Keratinocyte (primary cell): ENCODE measurements at regions not wholly inside any gene's neighbourhood (a gene's known extent, or its start where the extent isn't known, plus 50 kb on each side); places are given as distances from the start of the nearest gene placed in this dataset.

ENCODE experiments used
- DNase-seq: peaks from one replicate; pipeline ENCODE4 v3.0.0-alpha.2; 2011; ENCODE audit warnings: low read depth, missing footprints, low spot score
- FAIRE-seq: peaks from 2 replicates; lab custom pipeline; 2011; peaks lifted over from hg19 to GRCh38; lab: Jason Lieb, UNC
- H2AFZ ChIP-seq: 2 replicates; pipeline ENCODE4 v1.6.0; 2012; ENCODE audit warnings: low read length, control low read depth, inconsistent platforms; ENCODE audit not compliant: control insufficient read depth
- H3K27ac ChIP-seq: 2 replicates; pipeline ENCODE4 v1.5.1; 2011; ENCODE audit warnings: low read length; ENCODE audit not compliant: control insufficient read depth, insufficient read depth
- H3K27me3 ChIP-seq: 3 replicates; pipeline ENCODE4 v1.6.0; 2011; ENCODE audit warnings: low read length; ENCODE audit not compliant: control insufficient read depth, insufficient read depth; ENCODE audit errors: extremely low read depth
- H3K36me3 ChIP-seq, 2 experiments: 2 replicates in 1 of 2; 3 replicates in 1 of 2; pipeline ENCODE4 v1.5.1; 2011; ENCODE audit warnings: low read length in 2 of 2, mild to moderate bottlenecking in 1 of 2; ENCODE audit not compliant: control insufficient read depth in 2 of 2, insufficient read depth in 2 of 2; ENCODE audit errors: extremely low read depth in 1 of 2
- H3K4me1 ChIP-seq: 3 replicates; pipeline ENCODE4 v1.5.1; 2011; ENCODE audit warnings: low read length; ENCODE audit not compliant: control insufficient read depth, insufficient read depth; ENCODE audit errors: extremely low read depth
- H3K4me2 ChIP-seq: 3 replicates; pipeline ENCODE4 v1.6.0; 2011; ENCODE audit warnings: low read depth, low read length; ENCODE audit not compliant: control insufficient read depth, insufficient read depth; ENCODE audit errors: extremely low read depth
- H3K4me3 ChIP-seq, 3 experiments: fragments of 200-600 bp in 1 of 3; sonication (generic) in 1 of 3; 2 replicates in 2 of 3; 3 replicates in 1 of 3; pipeline ENCODE4 v1.5.1; 2011 to 2016; ENCODE audit warnings: low read length in 3 of 3, mild to moderate bottlenecking in 3 of 3, control low read depth in 2 of 3, inconsistent platforms in 1 of 3, low read depth in 1 of 3, mixed read lengths in 1 of 3, mixed run types in 1 of 3, moderate library complexity in 1 of 3; ENCODE audit not compliant: control insufficient read depth in 2 of 3, insufficient read depth in 2 of 3; ENCODE audit errors: extremely low read depth in 1 of 3
- H3K79me2 ChIP-seq: 2 replicates; pipeline ENCODE4 v1.6.0; 2012; ENCODE audit warnings: low read length; ENCODE audit not compliant: control insufficient read depth, insufficient read depth
- H3K9ac ChIP-seq: 3 replicates; pipeline ENCODE4 v1.6.0; 2011; ENCODE audit warnings: low read length; ENCODE audit not compliant: control insufficient read depth, insufficient read depth; ENCODE audit errors: extremely low read depth
- H3K9me1 ChIP-seq: 3 replicates; pipeline ENCODE4 v1.6.0; 2011; ENCODE audit warnings: low read length; ENCODE audit not compliant: control insufficient read depth, insufficient read depth; ENCODE audit errors: extremely low read depth
- H3K9me3 ChIP-seq: 2 replicates; pipeline ENCODE4 v1.5.1; 2012; ENCODE audit warnings: low read depth, low read length; ENCODE audit not compliant: control insufficient read depth
- H4K20me1 ChIP-seq: 3 replicates; pipeline ENCODE4 v1.6.0; 2011; ENCODE audit warnings: low read length; ENCODE audit not compliant: control insufficient read depth, insufficient read depth; ENCODE audit errors: extremely low read depth
- CTCF ChIP-seq, 3 experiments: IDR thresholded peaks in 1 of 3; conservative IDR thresholded peaks in 1 of 3; optimal IDR thresholded peaks in 1 of 3; 2 replicates in 2 of 3; 3 replicates in 1 of 3; pipeline versions ENCODE3 to v1.5.1; 2011; ENCODE audit warnings: low read length in 3 of 3, mild to moderate bottlenecking in 3 of 3, moderate library complexity in 2 of 3, control low read depth in 1 of 3, inconsistent platforms in 1 of 3; ENCODE audit not compliant: insufficient read depth in 2 of 3; ENCODE audit errors: extremely low read depth in 1 of 3
- EZH2 ChIP-seq: IDR thresholded peaks from one replicate; pipeline ENCODE4 v1.6.1; 2012; ENCODE audit warnings: inconsistent platforms, mild to moderate bottlenecking, low read length, moderate library complexity
- dilution Hi-C: fragments of 300-500 bp; cut with MboI; formaldehyde crosslinking; loops from one replicate; pipeline ENCODE4 v1.7.0; 2020; ENCODE audit warnings: low sequenced_read_pairs; ENCODE audit not compliant: extremely low pct_ligation_motif_present

DNA sequence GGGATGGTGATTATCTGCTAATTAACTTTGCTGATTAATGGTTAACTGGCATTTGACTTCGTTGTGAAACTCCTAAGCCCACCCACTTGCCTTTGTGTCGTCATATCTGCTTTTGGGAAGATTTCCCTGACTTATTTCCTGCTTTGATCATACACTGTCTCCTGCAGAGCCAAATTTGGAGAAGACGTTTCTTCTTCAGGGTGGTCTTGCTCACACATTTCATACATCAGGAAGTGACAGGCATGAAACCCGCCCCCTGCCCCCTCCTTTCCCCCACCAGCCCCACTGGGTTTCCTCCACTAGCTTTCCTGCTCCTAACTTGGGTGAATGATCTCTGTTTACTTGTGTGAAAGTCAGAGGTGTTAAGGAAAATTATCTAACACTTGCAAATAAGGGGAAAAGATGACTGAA is 300.1 kb downstream of the TSN start:
- Histone ChIP-seq H3K4me2 (no peak overlapping the region), H3K4me1 (no peaks in the 10 kb centered on the region), H3K9me1 (no peaks in the 10 kb centered on the region), H3K4me3 (no peak overlapping the region), H3K27me3 (no peaks in the 10 kb centered on the region), H3K9ac (no peak overlapping the region), H3K79me2 (no peaks in the 10 kb centered on the region), H3K27ac (no peak overlapping the region), H3K36me3 (no peaks in the 10 kb centered on the region), H4K20me1 (no peaks in the 10 kb centered on the region), H3K9me3 (no peaks in the 10 kb centered on the region), H2AFZ (no peak overlapping the region)
- DNase-seq (no peak), FAIRE-seq (no peak)
- TF ChIP-seq CTCF (optimal IDR thresholded peaks at IDR 0.05 in 1 of 3, IDR thresholded peaks at IDR 0.05 in 1 of 3, conservative IDR thresholded peaks at IDR 0.05 in 1 of 3; ENCODE audit: extremely low read depth in 1 of 3, insufficient read depth in 2 of 3, low read length in 3 of 3) (no peak), EZH2 (no peak)
- dilution Hi-C loops = no loop called here

DNA sequence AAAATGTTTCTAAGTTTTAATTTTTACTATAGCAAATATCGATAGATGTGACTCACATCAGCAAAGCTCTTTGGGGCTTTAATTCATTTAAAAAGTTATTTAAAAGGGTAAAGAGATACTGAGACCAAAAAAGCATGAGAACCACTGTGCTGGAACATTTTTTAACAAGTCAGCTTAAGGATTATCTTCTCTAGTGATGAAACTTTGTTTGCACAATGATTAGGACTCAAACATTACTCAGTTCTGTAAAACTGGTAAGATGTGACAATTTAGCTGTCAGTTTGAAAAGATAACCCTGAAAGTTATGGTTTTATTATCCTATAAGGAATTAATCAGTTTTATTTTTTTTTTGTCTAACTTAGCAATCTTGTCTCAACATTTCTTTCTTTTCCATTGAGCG is 301.4 kb downstream of the TSN start:
- TF ChIP-seq CTCF (optimal IDR thresholded peaks at IDR 0.05 in 1 of 3, IDR thresholded peaks at IDR 0.05 in 1 of 3, conservative IDR thresholded peaks at IDR 0.05 in 1 of 3; ENCODE audit: extremely low read depth in 1 of 3, insufficient read depth in 2 of 3, low read length in 3 of 3) (no peak), EZH2 (no peak)
- dilution Hi-C loops = no loop called here
- Histone ChIP-seq H2AFZ (no peak overlapping the region), H3K9me1 (no peaks in the 10 kb centered on the region), H3K27ac (no peak overlapping the region), H3K36me3 (no peaks in the 10 kb centered on the region), H3K4me2 (no peak overlapping the region), H3K4me3 (no peak overlapping the region), H4K20me1 (no peaks in the 10 kb centered on the region), H3K79me2 (no peaks in the 10 kb centered on the region), H3K9ac (no peak overlapping the region), H3K9me3 (no peaks in the 10 kb centered on the region), H3K4me1 (no peaks in the 10 kb centered on the region), H3K27me3 (no peaks in the 10 kb centered on the region)
- no peak for FAIRE-seq
- DNase-seq = no peak
